ENCODE measurements at regions not wholly inside any gene's neighbourhood (a gene's known extent, or its start where the extent isn't known, plus 50 kb on each side); places are given as distances from the start of the nearest gene placed in this dataset.

GRCh38 chr6:166774292-166774691 lies 147.2 kb upstream of the RPS6KA2 start:
- Histone ChIP-seq H3K14ac (ENCODE audit: insufficient read depth, low read length) (no peak overlapping the region), H3K79me1 (ENCODE audit: insufficient read depth, low read depth, low read length, poor library complexity, severe bottlenecking) (no peaks in the 10 kb centered on the region), H3K23ac (ENCODE audit: insufficient read length, low read depth, low read length) (no peak overlapping the region), H3K27me3 (ENCODE audit: insufficient read depth, low read length) (no peaks in the 10 kb centered on the region), H3K4me2 (ENCODE audit: insufficient read depth, insufficient read length, low read length) (no peak overlapping the region), H4K91ac (ENCODE audit: insufficient read length, low read depth, low read length) (no peak overlapping the region), H3K4ac (ENCODE audit: low read depth, low read length) (no peak overlapping the region), H2AK5ac (ENCODE audit: insufficient read length, low read length) (no peak overlapping the region), H3K27ac (ENCODE audit: insufficient read length, low read depth, low read length) (no peak overlapping the region), H3K23me2 (ENCODE audit: insufficient read length, low read depth, low read length, poor library complexity, severe bottlenecking) (no peaks in the 10 kb centered on the region), H3K79me2 (ENCODE audit: insufficient read depth, low read length) (no peaks in the 10 kb centered on the region), H2BK12ac (ENCODE audit: insufficient read length, low read depth, low read length) (no peak overlapping the region), H4K20me1 (ENCODE audit: control insufficient read depth, insufficient read depth, insufficient read length) (no peaks in the 10 kb centered on the region), H4K8ac (replicated peaks; ENCODE audit: insufficient read length, low read depth, low read length) (no peak overlapping the region), H2BK20ac (ENCODE audit: low read depth, low read length, poor library complexity, severe bottlenecking) (no peak overlapping the region), H4K5ac (ENCODE audit: insufficient read length, low read depth, low read length) (no peak overlapping the region), H3T11ph (ENCODE audit: low read length) (no peak overlapping the region), H2BK15ac (ENCODE audit: low read depth, low read length) (no peak overlapping the region), H3K9me3 (ENCODE audit: control insufficient read depth, low read depth, low read length) (no peaks in the 10 kb centered on the region), H2AFZ (ENCODE audit: low read length) (no peak overlapping the region), H2BK5ac (ENCODE audit: insufficient read length, low read length) (no peak overlapping the region), H2BK120ac (ENCODE audit: low read depth, low read length, poor library complexity, severe bottlenecking) (no peak overlapping the region), H3K4me1 (ENCODE audit: insufficient read depth, low read length) (peaks cover 2% of the 10 kb centered on the region; the same call in 1 of the 2 replicates), H3K9ac (ENCODE audit: extremely low read depth, insufficient read length, low read length) (no peak overlapping the region), H3K56ac (ENCODE audit: insufficient read length, low read depth, low read length) (no peak overlapping the region), H3K18ac (ENCODE audit: insufficient read length, low read depth, low read length) (no peak overlapping the region)
- DNase-seq, result no peak
- Mint-ChIP-seq H3K4me1 (peaks cover 25 to 31% of the 10 kb centered on the region in 2 experiments), H3K4me3 (no peak overlapping the region), H3K36me3 (ENCODE audit: insufficient read depth in 1 of 3, low read depth in 3 of 3) (no peaks in the 10 kb centered on the region; a peak in 1 of 7 replicates), H3K27ac (no peak overlapping the region), H3K27me3 (ENCODE audit: low read depth) (peaks cover 8% of the 10 kb centered on the region), H3K9me3 (peaks cover 0 to 3% of the 10 kb centered on the region in 2 experiments; a peak in 1 of 5 replicates)
- no peak for TF ChIP-seq CTCF (conservative IDR thresholded peaks at IDR 0.05)
- WGBS (ENCODE audit: extremely low coverage, insufficient read length, low lambda C conversion rate), result no CpG with 5 or more reads among the region's 8 CpGs

Measured in H9 (cell line).